ENCODE measurements at regions not wholly inside any gene's neighbourhood (a gene's known extent, or its start where the extent isn't known, plus 50 kb on each side); places are given as distances from the start of the nearest gene placed in this dataset.

DNA sequence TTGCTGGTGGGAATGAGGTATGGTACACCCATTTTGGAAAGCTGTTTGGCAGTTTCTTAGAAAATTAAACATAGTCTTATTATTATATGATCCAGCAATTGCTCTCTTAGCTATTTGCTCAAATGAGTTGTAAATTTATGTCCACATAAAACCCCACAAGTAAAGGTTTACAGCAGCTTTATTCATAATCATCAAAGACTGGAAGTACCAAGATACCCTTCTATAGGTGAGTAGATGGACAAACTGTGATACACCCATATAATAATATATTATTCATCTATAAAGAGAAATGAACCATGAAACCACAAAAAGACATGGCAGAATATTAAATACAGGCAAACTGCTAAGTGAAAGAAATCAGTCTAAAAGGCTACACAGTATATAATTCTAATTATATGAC is 344.7 kb upstream of the CDIN1 start:
- TF ChIP-seq, protein P1, sequence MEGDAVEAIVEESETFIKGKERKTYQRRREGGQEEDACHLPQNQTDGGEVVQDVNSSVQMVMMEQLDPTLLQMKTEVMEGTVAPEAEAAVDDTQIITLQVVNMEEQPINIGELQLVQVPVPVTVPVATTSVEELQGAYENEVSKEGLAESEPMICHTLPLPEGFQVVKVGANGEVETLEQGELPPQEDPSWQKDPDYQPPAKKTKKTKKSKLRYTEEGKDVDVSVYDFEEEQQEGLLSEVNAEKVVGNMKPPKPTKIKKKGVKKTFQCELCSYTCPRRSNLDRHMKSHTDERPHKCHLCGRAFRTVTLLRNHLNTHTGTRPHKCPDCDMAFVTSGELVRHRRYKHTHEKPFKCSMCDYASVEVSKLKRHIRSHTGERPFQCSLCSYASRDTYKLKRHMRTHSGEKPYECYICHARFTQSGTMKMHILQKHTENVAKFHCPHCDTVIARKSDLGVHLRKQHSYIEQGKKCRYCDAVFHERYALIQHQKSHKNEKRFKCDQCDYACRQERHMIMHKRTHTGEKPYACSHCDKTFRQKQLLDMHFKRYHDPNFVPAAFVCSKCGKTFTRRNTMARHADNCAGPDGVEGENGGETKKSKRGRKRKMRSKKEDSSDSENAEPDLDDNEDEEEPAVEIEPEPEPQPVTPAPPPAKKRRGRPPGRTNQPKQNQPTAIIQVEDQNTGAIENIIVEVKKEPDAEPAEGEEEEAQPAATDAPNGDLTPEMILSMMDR (IDR thresholded peaks at IDR 0.05; ENCODE audit: insufficient read depth, low read depth, low read length) = no peak
- DNase-seq (ENCODE audit: low read depth) = no peak

DNA sequence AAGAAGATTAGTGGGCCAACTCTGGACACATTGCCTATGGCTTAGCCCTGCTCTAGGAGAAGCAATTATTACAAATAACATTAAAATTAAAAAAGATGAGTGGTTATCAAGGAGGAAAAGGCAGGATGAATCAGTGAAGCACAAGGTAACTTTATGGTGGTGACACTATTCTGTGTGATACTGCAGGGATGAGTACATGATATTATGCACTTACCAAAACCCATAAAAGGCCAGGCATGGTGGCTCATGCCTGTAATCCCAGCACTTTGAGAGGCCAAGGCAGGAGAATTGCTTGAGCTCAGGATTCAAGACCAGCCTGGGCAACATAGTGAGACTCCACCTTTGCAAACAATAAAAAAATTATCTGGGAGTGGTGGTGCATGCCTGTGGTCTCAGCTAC is 344.3 kb upstream of the CDIN1 start:
- DNase-seq (ENCODE audit: low read depth) = no peak
- TF ChIP-seq, protein P1 (IDR thresholded peaks at IDR 0.05; ENCODE audit: insufficient read depth, low read depth, low read length) = no peak
- H3K4me3 ChIP-seq (ENCODE audit: low read depth, low read length) = no peak overlapping the region

More for the DNA sequence above, 344.7 kb upstream of the CDIN1 start:
- H3K4me3 ChIP-seq (ENCODE audit: low read depth, low read length) = no peak overlapping the region

DNA sequence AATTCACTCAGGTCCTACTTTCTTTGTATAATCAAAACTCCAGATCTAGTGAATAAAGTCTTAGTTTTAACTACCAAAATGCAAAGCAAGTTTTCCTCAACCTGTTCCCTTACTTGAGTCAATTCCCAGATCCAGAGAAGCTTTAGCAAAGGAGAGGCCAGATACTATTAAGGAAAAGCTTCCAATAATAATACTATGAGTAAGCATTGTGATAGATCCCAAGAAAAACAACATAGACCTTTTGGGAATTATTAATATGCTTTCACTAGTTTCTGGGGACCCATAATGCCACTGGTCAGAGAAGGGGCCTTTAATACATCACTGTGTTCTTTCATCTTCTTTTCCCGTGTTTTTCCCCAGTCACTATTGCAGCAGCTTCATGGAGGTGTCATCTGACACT is 339.9 kb upstream of the CDIN1 start:
- no peak for DNase-seq (ENCODE audit: low read depth)
- H3K4me3 ChIP-seq (ENCODE audit: low read depth, low read length) = no peak overlapping the region
- TF ChIP-seq, protein P1 (IDR thresholded peaks at IDR 0.05; ENCODE audit: insufficient read depth, low read depth, low read length) = no peak

DNA sequence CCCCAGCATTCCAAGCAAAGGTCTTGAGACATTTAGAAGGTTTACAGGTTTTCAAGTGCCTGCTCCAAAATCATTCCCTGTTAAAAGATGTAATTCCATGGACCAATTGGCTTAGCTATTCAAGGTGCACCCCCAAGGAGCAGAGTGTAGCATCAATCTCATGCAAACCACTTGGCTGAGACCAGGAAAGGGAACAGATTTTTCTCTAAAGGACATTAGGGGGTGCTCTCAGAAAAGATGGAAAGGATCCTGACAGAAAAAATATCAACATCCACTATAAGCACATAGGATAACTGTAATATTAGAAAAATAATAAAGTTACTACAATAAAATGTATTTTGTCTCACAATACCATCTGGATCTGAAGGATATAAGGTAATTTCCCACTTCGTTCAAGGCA is 328.0 kb upstream of the CDIN1 start:
- TF ChIP-seq, protein P1 (IDR thresholded peaks at IDR 0.05; ENCODE audit: insufficient read depth, low read depth, low read length) = peak; percentile 15
- no peak overlapping the region for H3K4me3 ChIP-seq (ENCODE audit: low read depth, low read length)
- DNase-seq (ENCODE audit: low read depth) = no peak

DNA sequence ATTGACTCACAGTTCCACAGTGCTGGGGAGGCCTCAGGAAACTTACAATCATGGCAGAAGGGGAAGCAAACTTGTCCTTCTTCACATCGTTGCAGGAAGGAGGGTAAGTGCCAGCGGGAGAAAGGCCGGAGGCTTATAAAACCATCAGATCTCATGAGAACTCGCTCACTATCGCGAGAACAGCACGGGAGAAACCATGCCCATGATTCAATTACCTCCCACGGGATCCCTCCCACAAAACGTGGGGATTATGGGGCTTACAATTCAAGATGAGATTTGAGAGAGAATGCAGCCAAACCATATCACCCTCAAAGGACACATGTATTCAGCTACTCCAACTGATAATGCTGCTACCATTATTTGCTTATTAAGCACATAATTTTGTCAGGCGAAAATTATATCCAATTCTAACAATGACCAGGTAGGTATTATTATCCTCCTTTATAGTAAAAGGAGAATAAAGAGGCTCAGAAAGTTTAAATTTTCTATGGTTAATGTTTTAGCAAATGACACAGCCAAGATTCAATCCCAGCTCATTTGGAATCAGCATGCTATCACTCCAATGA is 327.2 kb upstream of the CDIN1 start:
- no peak overlapping the region for H3K4me3 ChIP-seq (ENCODE audit: low read depth, low read length)
- DNase-seq (ENCODE audit: low read depth) = no peak
- TF ChIP-seq, protein P1 (IDR thresholded peaks at IDR 0.05; ENCODE audit: insufficient read depth, low read depth, low read length) = no peak

DNA sequence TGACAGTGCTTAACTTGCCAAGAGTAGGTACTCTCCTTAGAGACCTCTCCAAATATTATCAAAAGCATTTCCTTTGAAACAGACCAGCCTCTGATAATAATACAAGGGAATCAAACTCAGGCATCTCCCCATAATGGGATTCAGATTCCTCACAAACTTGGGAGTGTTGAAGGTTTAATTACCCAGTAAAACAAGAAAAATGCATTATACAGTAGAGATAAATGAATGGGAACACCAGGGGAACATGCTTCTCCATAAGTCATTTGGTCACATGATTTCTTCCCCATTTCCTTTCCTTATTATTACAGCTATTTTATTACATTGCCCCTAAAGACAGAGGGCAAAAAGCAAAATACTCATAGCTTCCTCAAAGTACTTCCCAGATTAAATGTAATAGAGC is 325.0 kb upstream of the CDIN1 start:
- H3K4me3 ChIP-seq (ENCODE audit: low read depth, low read length) = no peak overlapping the region
- peak; percentile 50 for DNase-seq (ENCODE audit: low read depth)
- TF ChIP-seq, protein P1 (IDR thresholded peaks at IDR 0.05; ENCODE audit: insufficient read depth, low read depth, low read length) = no peak

DNA sequence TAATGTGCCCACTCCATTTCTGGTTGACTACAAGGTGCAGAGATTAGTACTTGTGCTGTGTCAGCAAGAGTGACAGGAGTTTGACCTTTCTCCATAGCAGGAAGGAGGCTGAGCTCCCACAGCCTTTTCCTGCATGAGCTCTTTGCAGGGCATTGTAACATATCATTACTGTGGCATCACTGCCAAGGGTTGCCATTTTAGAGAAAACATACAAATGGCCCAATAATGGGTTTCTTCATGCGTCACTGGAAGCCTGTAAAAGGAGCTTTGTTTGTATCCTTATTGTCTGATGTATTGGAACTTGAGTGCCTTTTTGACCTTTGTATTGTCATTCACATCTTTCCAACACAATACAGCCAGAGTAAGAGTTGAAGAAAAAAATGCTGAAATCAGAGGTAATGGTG is 323.0 kb upstream of the CDIN1 start:
- TF ChIP-seq, protein P1 (IDR thresholded peaks at IDR 0.05; ENCODE audit: insufficient read depth, low read depth, low read length) = no peak
- no peak overlapping the region for H3K4me3 ChIP-seq (ENCODE audit: low read depth, low read length)
- DNase-seq (ENCODE audit: low read depth) = no peak

Data from fibroblast of villous mesenchyme (primary cell).